ENCODE measurements at regions not wholly inside any gene's neighbourhood (a gene's known extent, or its start where the extent isn't known, plus 50 kb on each side); places are given as distances from the start of the nearest gene placed in this dataset.
"Not testable (repeated sequence)": the region's sequence is repeated elsewhere in the genome, so short reads cannot be mapped to it uniquely, and the experiment has no call there.

DNA sequence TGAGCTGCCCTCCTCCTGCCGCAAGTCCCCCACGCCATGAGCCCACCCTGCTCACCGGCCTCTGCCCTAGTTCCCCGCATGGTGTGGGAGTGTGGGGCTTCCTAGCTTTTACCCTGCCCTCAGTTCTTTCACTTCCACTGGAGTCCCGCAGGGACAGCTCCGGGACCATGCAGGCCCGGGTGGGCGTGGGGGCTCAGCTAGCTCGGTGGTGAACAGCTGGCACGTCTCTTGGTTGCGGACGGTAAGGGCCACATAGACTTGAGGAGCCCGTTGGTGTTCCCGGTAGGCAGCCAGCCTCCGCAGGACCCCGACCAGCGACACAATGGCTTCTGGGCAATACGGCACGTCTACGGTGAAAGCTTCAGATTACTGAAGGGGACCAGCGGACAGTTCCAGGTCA is 108.9 kb upstream of the CCZ1B start:
- no peak for ATAC-seq
- TF ChIP-seq, protein P1, sequence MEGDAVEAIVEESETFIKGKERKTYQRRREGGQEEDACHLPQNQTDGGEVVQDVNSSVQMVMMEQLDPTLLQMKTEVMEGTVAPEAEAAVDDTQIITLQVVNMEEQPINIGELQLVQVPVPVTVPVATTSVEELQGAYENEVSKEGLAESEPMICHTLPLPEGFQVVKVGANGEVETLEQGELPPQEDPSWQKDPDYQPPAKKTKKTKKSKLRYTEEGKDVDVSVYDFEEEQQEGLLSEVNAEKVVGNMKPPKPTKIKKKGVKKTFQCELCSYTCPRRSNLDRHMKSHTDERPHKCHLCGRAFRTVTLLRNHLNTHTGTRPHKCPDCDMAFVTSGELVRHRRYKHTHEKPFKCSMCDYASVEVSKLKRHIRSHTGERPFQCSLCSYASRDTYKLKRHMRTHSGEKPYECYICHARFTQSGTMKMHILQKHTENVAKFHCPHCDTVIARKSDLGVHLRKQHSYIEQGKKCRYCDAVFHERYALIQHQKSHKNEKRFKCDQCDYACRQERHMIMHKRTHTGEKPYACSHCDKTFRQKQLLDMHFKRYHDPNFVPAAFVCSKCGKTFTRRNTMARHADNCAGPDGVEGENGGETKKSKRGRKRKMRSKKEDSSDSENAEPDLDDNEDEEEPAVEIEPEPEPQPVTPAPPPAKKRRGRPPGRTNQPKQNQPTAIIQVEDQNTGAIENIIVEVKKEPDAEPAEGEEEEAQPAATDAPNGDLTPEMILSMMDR (IDR thresholded peaks at IDR 0.05): no peak
- H3K9me3 ChIP-seq: no peaks in the 10 kb centered on the region

DNA sequence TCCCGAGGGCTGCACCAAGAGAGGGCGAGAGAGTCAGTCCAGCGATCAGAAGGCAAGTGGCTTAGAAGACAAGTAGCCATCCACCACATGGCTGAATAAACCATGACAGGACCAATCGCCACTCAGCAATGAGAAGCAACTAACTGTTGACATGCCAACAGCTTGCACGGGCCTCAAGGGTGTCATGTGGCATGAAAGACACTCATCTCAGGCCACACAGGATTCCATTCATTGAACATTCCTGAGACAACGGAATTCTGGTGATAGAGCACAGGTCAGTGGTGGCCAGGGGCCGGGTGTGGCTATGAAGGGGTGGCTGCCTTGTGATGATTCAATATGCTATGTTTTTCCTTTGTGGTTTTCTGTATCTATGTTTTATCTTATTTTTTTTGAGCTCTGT is 110.6 kb upstream of the CCZ1B start:
- ATAC-seq; intact Hi-C loops (cut with DNase I); H3K4me3 ChIP-seq: not testable (repeated sequence)

More for the DNA sequence above, 108.9 kb upstream of the CCZ1B start:
- no peaks in the 10 kb centered on the region for H3K27me3 ChIP-seq
- no peak for DNase-seq
- no peaks in the 10 kb centered on the region for H3K36me3 ChIP-seq
- H3K27ac ChIP-seq: no peak overlapping the region
- H3K4me1 ChIP-seq: no peaks in the 10 kb centered on the region
- H3K4me3 ChIP-seq: no peak overlapping the region
- intact Hi-C loops (cut with DNase I): no loop called here

DNA sequence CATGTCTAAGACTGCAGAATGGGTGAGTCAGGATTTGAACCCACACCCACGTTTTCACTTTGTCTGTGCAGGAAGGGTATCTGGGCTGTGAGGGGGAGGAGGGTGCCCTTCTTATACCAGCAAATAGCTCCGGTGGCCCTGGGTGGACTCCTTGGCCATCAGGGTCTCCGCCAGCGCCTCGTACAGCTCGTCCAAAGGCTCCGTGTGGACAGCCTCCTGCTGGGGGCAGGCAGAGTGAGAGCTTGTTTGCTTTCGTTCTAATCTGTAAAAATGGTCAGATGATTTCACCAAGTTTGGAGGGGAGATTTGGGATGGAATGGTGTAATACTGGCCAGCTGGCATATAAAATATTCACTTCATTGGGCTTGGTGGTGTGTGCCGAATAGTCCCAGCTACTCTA is 111.7 kb upstream of the CCZ1B start:
- ATAC-seq; H3K36me3 ChIP-seq; H3K4me3 ChIP-seq; H3K9me3 ChIP-seq; H3K27me3 ChIP-seq; H3K4me1 ChIP-seq; DNase-seq; intact Hi-C loops (cut with DNase I); H3K27ac ChIP-seq: not testable (repeated sequence)

More for the DNA sequence above, 110.6 kb upstream of the CCZ1B start:
- not testable (repeated sequence) for H3K27me3 ChIP-seq, H3K36me3 ChIP-seq, H3K27ac ChIP-seq, H3K9me3 ChIP-seq, H3K4me1 ChIP-seq, DNase-seq

DNA sequence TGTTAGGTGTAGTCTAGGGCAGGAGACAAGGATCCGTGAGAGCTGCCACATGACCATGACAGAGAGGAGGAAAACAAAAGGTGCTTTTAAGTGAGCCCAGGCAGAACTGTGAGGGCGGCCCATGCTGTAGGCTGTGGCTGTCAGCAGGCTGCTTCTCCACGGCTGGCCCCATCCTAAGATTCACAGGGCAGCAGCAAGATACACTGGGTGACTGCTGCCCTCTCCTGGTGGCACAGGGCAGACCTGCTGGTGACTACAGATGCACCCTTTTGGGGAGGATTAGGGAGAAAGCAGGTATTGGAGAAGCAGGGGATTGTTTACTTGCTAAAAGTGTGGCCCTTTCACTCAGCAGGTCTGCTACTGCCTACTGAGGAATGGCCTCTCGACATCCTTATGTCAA is 112.2 kb upstream of the CCZ1B start:
- ATAC-seq; H3K27ac ChIP-seq; H3K4me1 ChIP-seq; H3K36me3 ChIP-seq; intact Hi-C loops (cut with DNase I); H3K9me3 ChIP-seq; DNase-seq; H3K27me3 ChIP-seq; H3K4me3 ChIP-seq: not testable (repeated sequence)
- TF ChIP-seq, protein P1 (IDR thresholded peaks at IDR 0.05): peak; percentile 46 to 49

DNA sequence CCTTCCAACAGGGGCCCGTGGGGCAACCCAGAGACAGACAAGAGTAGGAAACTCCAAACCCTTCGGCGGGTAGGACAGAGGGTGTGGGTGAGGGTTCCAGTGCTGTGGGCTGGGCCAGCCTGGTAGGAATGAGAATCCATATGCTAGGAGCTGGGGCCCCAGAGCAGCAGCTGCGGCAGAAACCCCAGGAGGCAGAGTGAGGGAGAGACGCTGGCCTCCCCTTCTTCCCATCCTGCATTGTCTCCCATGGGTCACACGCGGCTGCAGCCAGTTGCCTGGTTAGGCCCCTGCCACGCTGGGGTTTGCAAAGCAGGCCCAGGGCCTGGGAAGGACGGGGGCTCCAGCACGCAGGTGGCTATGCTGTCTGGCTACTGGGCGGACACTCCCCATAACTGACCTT is 113.1 kb upstream of the CCZ1B start:
- H3K4me1 ChIP-seq; ATAC-seq; H3K27me3 ChIP-seq; H3K4me3 ChIP-seq; H3K36me3 ChIP-seq; H3K9me3 ChIP-seq; H3K27ac ChIP-seq; DNase-seq; intact Hi-C loops (cut with DNase I): not testable (repeated sequence)

DNA sequence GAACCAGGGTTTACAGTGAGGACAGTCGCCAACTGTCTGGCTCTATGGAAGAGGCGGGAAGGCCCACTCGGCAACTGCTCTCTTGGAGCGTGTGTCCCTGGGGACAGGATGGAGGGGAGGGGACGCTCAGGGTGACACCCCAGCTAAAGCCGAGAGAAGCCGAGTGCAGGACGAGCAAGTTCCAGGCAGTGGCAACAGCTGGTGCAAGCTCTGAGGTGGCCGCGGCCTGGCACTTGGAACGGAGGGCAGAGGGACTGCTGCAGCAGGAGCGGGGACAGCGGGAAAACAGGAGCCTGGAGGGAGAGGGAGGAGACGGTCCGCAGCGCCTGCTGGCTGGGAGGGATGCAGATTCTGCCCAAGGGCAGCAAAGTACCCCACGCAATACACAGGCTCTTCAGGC is 113.8 kb upstream of the CCZ1B start:
- intact Hi-C loops (cut with DNase I); H3K27ac ChIP-seq; ATAC-seq; H3K36me3 ChIP-seq; H3K27me3 ChIP-seq; DNase-seq; H3K4me3 ChIP-seq; H3K4me1 ChIP-seq; H3K9me3 ChIP-seq: not testable (repeated sequence)

DNA sequence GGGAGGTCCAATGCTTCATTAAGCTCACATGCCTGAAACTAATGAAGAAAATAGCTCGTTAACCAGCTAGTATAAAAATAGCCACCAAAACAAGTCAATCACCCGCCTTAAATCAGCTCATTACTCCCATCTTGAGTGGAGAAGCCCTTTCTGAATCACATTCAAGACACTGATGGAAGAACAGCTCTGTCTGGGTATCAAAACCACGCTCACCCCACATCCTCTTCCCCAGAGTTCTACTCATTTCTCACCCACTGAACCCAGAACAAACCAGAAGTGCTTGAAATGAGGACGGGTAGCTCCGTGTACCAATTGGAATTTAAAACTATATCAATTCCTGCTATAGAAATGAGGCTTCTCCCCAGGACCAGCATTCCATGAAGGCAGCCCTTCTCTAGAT is 120.8 kb upstream of the CCZ1B start:
- H3K4me1 ChIP-seq; ATAC-seq; H3K27ac ChIP-seq; H3K27me3 ChIP-seq; intact Hi-C loops (cut with DNase I); H3K36me3 ChIP-seq; DNase-seq; H3K9me3 ChIP-seq; H3K4me3 ChIP-seq: not testable (repeated sequence)

DNA sequence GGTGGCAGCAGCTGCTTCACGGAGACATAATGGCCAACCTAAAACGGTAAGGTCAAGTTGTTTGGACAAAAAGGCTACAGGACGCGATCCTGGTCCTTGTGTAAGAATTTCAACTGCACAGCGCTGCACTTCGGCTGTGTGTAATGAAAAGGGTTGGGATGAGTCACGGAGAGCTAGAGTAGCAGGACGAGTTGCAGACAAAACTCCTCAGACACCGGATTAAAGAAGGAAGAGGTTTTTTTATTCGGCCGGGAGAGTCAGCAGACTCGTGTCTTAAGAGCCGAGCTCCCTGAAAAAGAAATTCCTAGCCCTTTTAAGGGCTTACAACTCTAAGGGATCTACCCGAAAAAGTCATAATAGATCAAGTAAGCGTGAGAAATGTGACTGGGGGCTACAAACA is 124.2 kb upstream of the CCZ1B start:
- H3K27me3 ChIP-seq; DNase-seq; H3K4me3 ChIP-seq; intact Hi-C loops (cut with DNase I); H3K27ac ChIP-seq; H3K9me3 ChIP-seq; H3K4me1 ChIP-seq; H3K36me3 ChIP-seq; ATAC-seq: not testable (repeated sequence)

DNA sequence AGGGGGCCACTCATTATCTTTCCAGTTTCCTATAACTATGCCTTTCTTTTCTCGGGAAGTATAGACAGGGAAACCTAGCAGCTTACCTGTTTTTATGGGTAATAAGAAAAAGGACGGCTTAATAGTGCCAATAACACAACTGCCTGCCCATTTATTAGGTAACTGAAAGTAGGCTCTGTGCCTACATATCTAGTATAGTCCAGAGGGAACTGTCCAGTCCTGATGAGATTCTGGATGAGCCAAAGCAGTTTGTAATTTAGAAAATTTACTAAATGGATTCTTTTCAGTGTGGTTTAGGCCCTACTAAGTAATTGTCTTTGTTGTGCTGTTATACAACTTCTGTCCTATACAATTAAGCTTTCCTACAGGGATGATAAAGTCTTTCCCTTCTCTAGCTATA is 125.5 kb upstream of the CCZ1B start:
- not testable (repeated sequence) for H3K4me1 ChIP-seq

More for the DNA sequence above, 125.5 kb upstream of the CCZ1B start:
- H3K36me3 ChIP-seq; H3K27ac ChIP-seq; ATAC-seq; DNase-seq; intact Hi-C loops (cut with DNase I); H3K9me3 ChIP-seq; H3K27me3 ChIP-seq; H3K4me3 ChIP-seq: not testable (repeated sequence)
